WERI-Rb-1 (cell line): ENCODE measurements at regions not wholly inside any gene's neighbourhood (a gene's known extent, or its start where the extent isn't known, plus 50 kb on each side); places are given as distances from the start of the nearest gene placed in this dataset.

Experiments used
- DNase-seq: peaks from one replicate; pipeline ENCODE4 v3.0.0-alpha.2; 2020
- H3K27ac ChIP-seq: fragments of 250-450 bp; sonication (Bioruptor Pico); 2 replicates; pipeline ENCODE4 v1.5.1; 2020; ENCODE audit warnings: mild to moderate bottlenecking, moderate library complexity
- H3K27me3 ChIP-seq: fragments of 250-450 bp; sonication (Bioruptor Pico); 2 replicates; pipeline ENCODE4 v1.5.1; 2021; ENCODE audit warnings: mild to moderate bottlenecking, low read depth, moderate library complexity; ENCODE audit not compliant: insufficient read depth, severe bottlenecking
- H3K36me3 ChIP-seq: fragments of 250-450 bp; sonication (Bioruptor Pico); 2 replicates; pipeline ENCODE4 v1.5.1; 2020; ENCODE audit warnings: mild to moderate bottlenecking, moderate library complexity
- H3K4me3 ChIP-seq: 2 replicates; pipeline ENCODE4 v1.5.1; 2011; ENCODE audit warnings: low read depth, mild to moderate bottlenecking, control low read depth, low read length
- H3K9me3 ChIP-seq: fragments of 250-450 bp; sonication (Bioruptor Pico); 2 replicates; pipeline ENCODE4 v1.5.1; 2021; ENCODE audit warnings: mild to moderate bottlenecking, moderate library complexity; ENCODE audit not compliant: severe bottlenecking
- CTCF ChIP-seq: IDR thresholded peaks from 2 replicates; pipeline ENCODE4 v1.5.1; 2011; ENCODE audit warnings: low read depth, mild to moderate bottlenecking, control low read depth, inconsistent platforms, low read length

DNA sequence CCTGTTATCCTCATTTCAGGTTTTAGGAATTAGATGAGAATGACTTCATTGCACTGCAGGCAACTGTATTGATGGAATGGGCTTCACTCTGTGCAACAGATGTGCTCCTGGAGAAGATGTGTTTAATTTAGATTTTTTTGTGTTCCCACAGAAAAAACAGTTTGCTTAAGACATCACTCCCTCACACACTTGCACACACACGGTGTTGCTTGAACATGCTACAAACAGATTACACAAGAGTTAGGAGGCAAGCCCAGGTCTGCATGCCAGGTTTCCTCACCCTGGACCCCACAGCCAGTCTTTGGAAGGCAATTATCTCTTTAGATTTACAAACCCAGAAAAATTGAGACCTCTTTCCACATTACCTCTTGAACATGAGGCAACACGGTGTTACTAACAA lies 93.7 kb upstream of the KLHL29 start:
- no peak for TF ChIP-seq CTCF
- Histone ChIP-seq H3K27ac (no peak overlapping the region), H3K4me3 (no peak overlapping the region), H3K27me3 (no peaks in the 10 kb centered on the region), H3K9me3 (no peaks in the 10 kb centered on the region), H3K36me3 (no peaks in the 10 kb centered on the region)
- no peak for DNase-seq

DNA sequence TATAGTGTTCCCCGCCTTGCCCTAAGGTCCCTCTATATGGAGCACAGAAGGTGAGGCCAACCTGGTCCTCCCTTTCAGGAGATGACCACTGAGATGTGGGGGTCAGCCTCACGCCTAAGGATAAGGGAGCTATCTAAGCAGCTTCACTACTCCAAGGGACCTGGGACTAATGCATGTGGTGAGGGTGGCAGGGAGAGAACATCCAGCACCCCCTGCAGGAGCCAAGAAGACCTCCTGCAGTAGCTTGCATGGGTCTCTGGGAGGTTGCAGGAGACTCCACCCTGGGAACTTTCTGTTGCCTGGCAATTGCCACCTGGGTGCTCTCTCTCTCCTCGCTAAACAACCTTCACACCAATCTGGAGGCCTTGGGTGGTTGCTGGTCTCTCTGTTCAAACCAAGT lies 93.0 kb upstream of the KLHL29 start:
- no peaks in the 10 kb centered on the region for H3K9me3 ChIP-seq
- TF ChIP-seq CTCF: peak; percentile 56
- H3K4me3 ChIP-seq: no peak overlapping the region
- H3K27me3 ChIP-seq: no peaks in the 10 kb centered on the region
- H3K27ac ChIP-seq: no peak overlapping the region
- DNase-seq: peak; percentile 28
- no peaks in the 10 kb centered on the region for H3K36me3 ChIP-seq

GRCh38 chr2:23293063-23293462 lies 91.9 kb upstream of the KLHL29 start:
- H3K27ac ChIP-seq: no peak overlapping the region
- no peak for TF ChIP-seq CTCF
- no peaks in the 10 kb centered on the region for H3K36me3 ChIP-seq
- H3K27me3 ChIP-seq: no peaks in the 10 kb centered on the region
- no peak for DNase-seq
- no peaks in the 10 kb centered on the region for H3K9me3 ChIP-seq
- H3K4me3 ChIP-seq: no peak overlapping the region

DNA sequence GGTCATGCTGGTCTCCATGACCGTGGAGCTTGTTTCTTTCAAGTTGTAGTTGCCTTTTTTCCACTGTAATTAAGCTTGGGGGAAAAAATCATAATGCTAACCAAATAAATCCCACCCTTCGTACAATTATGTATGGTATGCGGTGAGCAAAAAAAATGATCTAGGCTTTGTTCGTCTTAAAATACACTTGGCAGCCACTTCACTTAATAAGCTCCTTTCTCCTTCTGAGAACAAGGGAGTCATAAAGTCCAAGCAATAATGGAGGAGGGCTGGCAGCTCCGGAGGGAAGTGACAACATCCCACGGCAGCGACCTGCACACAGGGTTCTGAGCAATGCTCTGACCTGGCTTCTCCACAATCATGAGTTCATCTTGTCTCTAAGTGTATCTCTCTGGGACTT lies 91.2 kb upstream of the KLHL29 start:
- no peak overlapping the region for H3K27ac ChIP-seq
- TF ChIP-seq CTCF: no peak
- no peak for DNase-seq
- H3K9me3 ChIP-seq: no peaks in the 10 kb centered on the region
- H3K36me3 ChIP-seq: no peaks in the 10 kb centered on the region
- no peak overlapping the region for H3K4me3 ChIP-seq
- no peaks in the 10 kb centered on the region for H3K27me3 ChIP-seq

GRCh38 chr2:23294238-23294637 lies 90.7 kb upstream of the KLHL29 start:
- H3K27ac ChIP-seq: no peak overlapping the region
- DNase-seq: peak; percentile 21
- H3K9me3 ChIP-seq: no peaks in the 10 kb centered on the region
- H3K27me3 ChIP-seq: no peaks in the 10 kb centered on the region
- peak; percentile 43 for TF ChIP-seq CTCF
- no peaks in the 10 kb centered on the region for H3K36me3 ChIP-seq
- H3K4me3 ChIP-seq: no peak overlapping the region

DNA sequence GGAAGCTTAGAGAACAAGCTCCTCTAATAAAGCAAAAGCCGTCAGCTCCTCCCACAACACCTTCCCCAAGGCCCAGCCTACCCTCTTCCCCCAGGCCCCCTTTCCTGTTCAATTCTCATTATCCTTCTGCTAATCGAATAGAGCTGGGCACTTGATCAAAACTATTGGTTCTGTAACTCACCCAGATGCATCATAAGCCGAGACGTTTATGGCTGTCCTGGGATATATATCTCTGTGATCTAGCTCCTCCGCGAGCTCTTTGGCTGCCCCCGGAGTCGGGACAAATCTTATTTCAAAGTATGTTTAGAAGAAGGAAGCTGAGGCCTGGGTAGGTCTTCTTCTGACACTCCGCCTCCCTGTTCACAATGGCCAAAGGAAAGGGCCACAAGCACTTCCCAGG lies 88.3 kb upstream of the KLHL29 start:
- no peak overlapping the region for H3K27ac ChIP-seq
- H3K4me3 ChIP-seq: no peak overlapping the region
- no peaks in the 10 kb centered on the region for H3K9me3 ChIP-seq
- H3K27me3 ChIP-seq: no peaks in the 10 kb centered on the region
- H3K36me3 ChIP-seq: no peaks in the 10 kb centered on the region
- no peak for TF ChIP-seq CTCF
- no peak for DNase-seq
